GM19468 (cell line): ENCODE measurements at regions not wholly inside any gene's neighbourhood (a gene's known extent, or its start where the extent isn't known, plus 50 kb on each side); places are given as distances from the start of the nearest gene placed in this dataset.

Source experiments
- ATAC-seq: cut with Tn5 transposase; IDR thresholded peaks from one replicate; pipeline ENCODE4 v1.9.1; 2021; ENCODE audit warnings: mild to moderate bottlenecking, moderate library complexity, moderate number of reproducible peaks; ENCODE audit not compliant: unreplicated experiment; ENCODE audit errors: extremely low read depth

DNA sequence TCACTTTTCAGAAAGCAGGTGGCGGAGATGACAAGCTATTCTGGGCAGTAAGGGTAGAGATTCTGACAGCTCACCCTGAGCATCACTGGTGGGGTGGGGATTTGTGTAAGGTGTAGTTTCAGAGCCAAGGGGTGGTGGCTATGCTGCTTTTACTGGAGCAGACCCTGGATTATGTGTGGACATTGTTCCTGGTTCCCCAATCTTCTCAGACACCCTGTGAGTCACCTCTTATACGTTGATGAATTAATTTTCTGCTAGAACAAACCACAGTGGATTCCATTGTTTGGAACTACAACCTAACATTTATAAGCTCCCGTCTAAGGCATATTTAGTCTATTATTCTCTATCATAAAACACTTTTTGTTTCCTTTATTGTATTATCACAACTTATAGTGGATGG is 169.5 kb upstream of the COL8A1 start:
- no peak for ATAC-seq

DNA sequence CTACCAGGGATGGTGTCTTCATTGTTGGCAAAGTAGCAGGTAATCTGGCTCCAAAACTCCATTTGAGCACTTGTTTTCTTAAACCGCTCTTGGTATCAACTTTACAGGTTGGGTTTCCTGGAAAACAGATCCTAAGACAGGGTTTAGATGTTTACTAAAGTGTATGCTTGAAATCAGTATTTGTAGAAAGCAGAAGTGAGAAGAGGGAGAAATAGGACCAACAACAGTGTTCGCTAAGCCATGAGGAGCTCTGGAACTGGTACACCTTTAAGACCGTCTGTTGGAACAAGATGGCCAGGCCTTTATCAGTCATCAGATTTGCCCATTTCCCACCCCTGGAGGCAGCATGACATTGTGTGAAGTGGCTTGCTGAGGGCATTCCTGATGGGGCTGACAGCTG is 171.0 kb upstream of the COL8A1 start:
- ATAC-seq = no peak

DNA sequence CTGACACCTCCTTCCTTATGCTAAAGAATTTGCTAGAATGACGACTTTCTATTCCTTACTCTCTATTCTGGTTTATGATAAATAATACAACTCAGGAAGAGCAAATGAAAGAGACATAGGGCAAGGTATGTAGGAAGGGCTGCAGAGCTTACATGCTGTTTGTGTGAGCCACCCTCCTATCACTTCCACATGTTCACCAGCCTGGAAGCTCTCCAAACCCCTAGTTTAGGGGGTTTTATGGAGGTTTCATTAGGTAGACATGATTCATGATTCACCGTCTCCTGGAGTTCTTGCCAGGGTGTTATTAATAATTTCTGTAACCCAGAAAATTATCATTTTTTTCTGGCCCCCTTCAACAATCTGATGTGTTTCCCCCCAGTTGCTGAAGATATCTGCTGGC is 172.1 kb upstream of the COL8A1 start:
- ATAC-seq = no peak

DNA sequence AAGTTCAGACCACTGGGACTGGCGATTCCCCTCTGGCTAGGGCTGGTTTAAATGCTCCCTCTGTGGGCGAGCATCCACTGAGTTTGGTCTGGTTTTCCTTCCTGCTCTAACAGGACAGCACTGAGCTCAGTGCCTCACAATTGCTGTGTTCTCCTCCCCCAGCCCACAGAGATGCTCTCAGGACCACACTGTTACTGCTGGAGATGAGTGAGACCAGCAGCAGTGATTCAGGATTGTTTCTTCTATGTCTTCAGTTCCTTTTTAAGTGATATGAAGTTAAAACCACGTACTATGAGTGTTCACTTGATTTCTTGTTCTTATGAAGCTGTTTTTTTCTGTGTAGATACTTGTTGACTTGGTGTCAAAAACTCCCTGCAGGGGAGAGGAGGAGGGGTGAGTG is 180.4 kb upstream of the COL8A1 start:
- ATAC-seq = no peak

DNA sequence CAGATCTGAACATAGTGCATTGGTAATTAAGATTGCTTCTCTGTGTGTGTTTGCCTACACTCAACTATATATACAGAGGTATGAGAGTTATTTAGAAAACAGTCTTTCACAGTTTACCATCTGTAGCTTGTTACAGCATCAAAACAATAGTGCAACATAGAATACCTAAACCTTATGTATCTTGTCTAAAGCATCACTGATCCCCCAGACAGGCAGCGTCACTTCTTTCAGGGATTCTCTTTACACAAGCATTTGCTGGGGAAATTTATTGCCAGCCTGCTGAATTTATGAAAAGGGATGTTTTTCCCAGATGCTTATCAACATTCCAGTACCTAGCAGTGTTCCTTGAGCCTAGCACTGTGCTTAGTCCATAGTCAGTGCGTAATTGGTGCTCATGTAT is 195.8 kb upstream of the COL8A1 start:
- no peak for ATAC-seq

DNA sequence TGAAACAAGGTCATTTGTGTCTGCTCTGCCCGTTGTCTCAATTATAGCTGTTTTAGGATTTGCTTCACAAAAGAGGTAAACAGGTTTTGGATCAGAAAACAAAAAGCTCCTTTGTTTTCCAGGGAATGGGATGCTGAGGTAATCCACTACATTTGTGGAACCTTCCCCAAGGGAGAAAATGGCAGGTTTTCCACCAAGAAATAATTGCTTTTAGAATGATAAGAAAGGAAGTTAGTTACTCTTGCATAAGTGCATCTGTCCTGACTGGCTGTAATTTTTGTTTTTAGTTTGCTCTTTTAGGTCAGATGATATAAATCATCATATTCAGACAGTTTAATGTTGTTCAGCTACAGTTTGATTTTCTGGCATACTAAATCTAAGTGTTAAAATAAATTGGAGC is 198.5 kb upstream of the COL8A1 start:
- ATAC-seq = no peak

DNA sequence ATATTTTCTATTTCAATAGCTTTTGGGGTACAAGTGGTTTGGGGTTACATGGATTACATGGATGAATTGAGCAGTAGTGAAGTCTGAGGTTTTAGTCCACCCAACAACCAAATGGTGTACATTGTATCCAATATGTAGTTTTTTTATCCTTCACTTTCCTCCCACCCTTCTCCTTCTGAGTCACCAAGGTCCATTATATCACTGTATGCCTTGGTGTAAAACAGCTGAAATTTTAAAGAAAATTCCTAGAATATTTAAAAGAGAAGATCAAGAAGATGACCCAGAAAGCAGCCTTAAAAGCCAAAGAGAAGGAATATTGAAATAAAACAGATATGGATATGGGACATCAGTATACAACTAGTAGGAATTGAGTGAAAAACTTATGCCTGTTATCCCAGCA is 204.2 kb upstream of the COL8A1 start:
- no peak for ATAC-seq

DNA sequence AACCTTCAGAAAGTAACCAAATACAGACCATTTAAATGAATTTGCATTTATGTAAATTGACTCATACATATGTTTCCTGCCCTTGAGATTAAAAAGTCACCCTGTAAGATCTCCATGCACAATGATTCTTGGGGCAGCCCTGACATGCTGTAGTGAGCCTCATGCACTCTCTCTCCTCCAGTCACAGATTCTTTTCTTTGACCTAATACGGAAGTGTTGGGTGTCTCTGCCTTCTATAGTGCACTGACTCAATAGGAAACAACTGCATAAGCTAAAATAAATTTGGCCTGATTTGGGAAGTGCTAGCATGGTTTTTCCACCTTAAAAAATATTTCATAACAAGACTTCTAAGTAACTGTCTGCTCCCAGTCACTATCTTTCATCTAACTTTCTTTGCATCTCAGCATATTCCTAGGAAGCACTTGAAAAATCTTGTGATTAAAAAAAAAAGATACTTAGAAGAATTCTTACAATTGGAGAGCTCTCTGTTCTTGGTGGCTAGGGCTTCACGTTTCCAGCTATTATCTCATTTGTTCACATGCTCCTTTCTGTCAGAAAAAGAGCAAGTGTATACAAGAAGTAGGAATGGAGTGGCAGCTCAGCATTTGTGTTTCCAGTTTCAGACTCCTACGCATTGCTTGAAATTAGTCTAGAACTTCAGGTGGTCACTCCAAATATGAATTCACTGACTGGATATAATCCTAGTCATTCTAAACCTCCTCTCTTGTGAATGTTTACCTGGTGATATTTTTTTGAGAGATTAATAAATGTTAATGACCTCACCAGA is 207.9 kb upstream of the COL8A1 start:
- peak; percentile 47 for ATAC-seq

DNA sequence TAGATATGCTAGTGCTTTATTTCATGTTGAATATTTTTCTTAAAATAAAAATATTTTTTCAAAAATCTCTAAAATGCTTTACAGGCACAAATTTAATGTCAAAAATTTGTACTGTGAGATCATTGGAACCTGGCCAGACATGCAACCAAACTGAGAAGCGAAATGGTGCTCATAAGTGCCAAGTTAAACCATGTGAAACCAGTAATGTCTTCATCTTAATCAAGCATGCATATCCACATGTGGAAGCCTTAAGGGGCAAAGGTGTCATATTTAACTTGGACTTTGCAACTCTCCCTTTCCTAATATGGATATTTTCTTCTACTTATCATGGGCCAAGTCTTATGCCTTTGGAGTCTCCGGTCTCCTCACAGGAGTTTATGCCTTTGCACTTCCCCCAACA is 208.9 kb upstream of the COL8A1 start:
- ATAC-seq = no peak

DNA sequence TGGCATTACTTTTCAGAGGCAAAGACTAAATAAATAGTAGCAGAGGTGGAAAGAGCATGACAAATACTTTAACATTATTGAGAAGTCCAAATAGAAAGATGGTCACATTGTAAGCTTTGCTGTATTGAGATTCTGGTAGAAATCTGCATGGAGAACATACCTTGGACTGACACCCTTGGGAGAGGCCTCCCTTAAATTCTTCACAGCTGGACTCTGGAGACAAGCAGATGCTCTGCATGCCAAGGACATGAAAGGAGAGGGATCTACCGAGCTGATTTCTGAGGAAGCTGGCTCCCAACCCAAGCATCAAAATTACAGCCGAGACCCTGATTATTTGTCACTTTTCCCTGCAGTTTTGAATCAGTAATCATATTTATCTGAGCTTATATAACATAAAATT is 212.5 kb upstream of the COL8A1 start:
- ATAC-seq = no peak

DNA sequence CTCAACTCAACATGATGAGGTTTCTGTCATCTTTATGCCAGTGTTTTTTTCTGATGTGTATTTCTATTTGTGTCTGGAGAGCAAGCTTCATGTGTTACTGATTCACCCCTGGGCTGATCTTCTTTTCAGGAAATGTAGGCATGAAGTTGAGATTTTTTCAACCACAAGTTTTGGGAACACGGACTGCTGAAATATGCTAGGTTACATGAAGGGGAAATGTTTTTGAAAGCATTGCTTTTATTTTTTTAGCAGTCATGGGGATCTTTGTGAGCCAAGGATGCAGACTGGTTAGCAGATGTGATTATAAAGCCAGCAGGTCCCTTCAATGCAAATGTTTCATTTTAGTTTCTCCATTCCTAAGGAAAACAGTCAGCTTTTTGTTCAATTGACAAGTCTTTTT is 219.3 kb upstream of the COL8A1 start:
- ATAC-seq = no peak

DNA sequence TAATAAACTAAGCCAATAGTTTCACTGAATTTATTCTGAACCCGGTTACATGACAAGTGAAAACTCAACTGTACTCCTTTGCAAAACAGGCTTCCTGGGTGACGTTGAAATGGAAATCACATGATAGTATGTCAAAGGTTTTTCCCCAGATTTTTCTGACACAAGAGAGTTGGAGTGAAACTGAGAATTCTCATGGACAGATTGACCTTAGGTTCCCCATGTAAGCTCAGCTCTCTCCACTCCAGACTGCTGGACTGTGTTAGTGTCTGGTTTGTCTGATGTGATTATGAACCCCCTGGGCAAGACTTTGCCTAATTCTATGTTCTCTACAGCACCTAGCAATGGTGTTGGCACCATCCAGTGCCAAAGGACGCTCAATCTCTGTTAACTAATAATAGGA is 219.7 kb upstream of the COL8A1 start:
- peak; percentile 63 for ATAC-seq

DNA sequence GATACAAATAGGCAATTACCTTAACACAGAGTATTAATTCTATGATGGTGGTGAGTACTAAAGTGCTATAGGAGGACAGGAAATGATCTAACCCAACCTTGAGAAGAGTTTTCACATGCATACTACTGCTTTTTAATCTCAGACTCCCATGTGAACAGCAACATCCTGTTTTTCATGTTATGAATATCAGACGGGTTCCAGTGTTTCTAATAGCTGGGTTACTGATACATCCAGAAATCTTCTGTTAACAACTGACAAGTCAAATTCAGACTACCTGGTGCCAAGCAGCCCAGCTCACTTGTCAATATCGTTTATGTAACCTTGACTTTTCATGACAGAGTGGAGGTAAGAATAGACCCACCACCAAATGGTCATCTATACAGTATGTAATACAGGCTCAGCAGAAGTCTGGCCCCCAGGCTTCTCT is 220.2 kb upstream of the COL8A1 start:
- ATAC-seq = peak; percentile 24

DNA sequence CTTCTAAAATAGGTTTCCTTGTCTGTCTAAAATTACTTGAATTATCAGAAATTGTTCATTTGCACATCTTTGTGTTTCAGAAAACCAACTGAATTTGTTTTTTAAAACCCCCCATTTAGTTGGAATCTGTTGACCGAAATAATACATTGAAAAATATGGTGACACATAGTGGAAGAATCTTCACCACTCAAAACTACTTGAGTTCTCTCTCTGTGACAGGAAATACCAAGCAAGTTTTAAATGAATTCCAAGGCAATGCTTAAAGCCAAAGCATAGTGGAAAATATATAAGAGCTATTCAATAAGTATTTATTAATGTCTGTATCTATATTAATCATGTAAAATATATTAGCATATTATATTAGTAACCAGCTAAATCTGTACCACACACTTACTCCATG is 224.9 kb upstream of the COL8A1 start:
- no peak for ATAC-seq

DNA sequence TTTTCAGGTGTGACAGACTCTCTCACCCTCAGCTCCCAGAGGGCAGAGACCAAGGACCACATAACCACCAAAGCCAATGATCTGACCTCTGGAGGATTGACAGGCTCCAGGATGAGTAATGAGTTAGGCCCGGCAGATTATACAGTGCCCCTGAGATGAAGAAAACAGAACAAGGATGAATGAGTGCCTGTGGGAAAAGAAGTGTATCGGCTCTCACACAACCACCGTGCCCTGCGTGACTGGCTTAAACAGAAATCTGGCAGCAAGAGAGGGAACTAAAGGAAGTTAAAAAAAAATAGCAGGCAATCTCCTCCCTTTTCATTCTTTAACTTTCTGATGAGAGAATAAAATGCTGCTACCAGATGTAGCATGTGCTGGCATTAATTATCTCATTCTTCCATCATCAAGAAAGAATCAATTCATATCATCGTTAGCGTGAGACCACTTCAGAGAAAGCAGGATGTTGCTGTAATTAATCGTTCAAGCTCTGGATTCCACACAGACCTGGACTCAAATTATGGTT is 227.5 kb upstream of the COL8A1 start:
- ATAC-seq = no peak

DNA sequence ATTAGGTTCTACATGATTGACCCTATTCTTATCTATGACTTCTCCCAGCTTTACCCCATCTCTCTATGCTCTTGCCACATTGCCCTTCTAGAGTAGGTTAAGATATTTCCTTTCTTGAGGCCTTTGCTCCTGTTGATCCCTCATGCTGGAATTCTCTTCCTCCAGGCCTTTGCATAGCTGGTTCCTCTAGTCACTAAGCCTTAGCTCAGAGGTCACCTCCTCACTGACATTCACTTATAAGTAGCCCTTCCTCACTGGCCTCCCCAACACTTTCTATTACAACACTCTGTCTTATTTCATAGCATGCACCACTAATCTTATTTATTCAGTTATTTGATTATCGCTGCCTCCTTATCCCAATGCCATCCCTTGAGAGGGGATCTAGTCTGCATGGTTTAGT is 228.4 kb upstream of the COL8A1 start:
- ATAC-seq = no peak

DNA sequence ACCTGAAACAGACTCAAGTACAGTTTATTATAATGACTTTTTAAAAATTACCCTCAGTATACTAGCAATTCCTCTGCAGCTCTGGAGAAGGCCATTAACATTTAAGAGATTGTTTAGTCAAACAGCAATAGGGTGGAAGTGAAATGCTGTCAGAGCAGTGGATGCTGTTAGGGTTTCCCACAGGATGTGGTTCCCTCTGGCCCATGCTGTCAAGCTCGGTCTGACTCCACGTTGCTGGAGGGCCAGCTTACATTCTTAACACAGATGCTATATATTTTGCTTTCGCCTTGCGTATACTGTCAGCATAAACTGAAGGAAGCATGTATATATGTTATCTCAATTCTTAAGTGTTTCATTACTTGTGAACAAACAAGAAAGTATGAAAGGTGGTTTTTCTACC is 231.1 kb upstream of the COL8A1 start:
- ATAC-seq = no peak

DNA sequence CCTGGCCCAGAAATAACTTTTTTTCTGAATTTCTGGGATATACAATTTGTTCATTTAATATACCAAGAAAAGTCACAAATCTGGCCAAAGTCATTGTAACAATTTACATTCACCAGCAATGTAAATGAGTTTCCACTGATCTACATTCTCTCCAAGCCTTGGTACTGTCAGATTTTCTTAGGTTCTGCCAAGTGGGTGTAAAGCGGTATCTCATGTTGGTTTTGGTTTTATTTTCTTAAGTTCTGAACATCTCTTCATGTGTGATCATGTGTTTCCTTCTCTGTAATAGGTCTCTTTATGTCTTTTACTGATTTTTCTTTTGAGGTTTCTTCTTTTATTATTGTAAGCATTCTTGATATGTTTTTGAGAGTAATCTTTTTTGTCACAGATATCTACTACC is 235.6 kb upstream of the COL8A1 start:
- ATAC-seq = no peak

DNA sequence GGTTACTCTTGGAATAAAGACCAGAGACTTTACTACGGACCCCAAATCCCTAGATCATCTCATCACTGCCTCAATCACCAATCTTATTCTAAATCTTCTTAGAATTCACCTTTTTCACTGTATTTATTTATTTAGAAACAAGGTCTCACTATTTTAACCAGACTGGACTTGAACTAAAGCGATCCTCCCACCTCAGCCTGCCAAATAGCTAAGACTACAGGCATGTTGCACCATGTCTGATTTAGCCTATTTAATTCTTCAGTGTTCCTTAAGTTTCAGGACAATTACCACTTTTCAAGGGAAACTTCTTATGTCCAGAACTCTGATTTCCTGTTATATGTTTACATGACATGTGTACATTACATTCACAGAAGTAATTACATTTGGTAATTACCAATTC is 238.0 kb upstream of the COL8A1 start:
- no peak for ATAC-seq

DNA sequence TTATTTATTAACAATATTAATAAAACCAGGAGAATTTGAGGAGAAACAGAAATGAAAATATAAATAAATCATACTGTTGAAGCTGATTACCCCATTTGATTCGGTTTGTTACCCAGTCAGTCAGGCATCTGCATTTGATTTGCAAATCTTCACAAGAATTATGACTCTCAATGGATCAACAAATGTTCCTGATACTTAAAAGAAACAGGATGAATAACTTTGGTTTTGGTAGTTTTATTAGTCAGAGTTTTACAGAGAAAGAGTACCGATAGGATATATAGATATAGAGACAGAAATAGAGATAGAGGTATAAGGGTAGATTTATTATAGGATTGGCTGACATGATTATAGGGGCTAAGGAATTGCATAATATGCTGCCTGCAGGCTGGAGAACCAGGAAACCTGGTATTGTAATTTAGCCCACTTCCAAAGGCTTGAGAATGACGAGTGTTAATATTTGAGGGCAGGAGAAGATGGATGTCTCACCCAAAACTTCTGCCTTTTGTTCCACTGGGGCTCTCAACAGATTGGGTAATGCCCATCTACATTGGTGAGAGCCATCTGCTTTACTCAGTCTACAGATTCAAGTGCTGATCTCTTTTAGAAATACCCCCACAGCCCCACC is 241.6 kb upstream of the COL8A1 start:
- no peak for ATAC-seq

DNA sequence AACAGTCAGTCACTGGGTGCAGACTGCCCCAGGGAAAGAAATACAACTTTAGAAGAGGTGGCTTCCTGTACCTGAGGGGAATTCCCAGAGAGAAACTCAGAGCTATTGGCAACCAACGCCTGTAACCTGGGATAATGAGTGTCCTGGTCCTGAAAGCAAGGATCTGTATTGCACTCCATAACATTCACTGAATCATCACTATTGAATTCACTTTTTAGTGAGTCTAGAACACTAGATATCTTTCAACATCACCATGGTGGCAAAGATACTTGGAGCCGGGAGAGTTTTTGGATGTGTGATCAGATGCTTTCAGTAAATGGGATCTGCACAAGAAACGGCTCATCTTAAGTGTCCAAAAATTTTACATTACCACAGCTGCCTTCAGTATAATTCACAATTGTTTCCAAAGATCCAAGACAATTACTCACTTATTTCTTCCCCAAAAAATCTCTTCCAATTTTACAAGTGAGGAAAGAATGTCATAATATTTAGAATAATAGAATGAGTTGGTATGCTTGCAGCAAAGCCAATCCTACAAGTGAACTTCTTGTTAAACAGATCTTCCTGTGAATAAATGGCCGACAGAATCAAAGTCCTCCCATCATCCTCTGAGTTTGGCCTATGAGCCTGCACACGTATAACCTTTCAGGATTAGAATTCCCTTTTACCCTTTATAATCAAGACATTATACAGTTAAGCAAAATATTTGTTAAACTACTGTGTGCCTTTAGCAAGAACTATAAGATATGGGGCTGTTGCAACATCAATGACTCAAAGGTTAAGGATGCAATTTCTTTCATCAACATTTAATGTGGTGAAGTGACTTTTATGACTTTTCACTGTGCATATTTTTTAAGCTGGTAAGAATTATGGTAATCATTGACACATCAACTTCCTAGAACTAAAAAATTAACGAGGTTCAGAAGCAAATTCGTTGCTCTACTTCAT is 243.3 kb upstream of the COL8A1 start:
- no peak for ATAC-seq
